ENCODE measurements at regions not wholly inside any gene's neighbourhood (a gene's known extent, or its start where the extent isn't known, plus 50 kb on each side); places are given as distances from the start of the nearest gene placed in this dataset.

GRCh38 chr2:120437604-120438000 is 91.7 kb downstream of the INHBB start:
- no peak overlapping the region for H3K4me3 ChIP-seq (ENCODE audit: low read length in 3 of 3)
- no peaks in the 10 kb centered on the region for H3K36me3 ChIP-seq (ENCODE audit: control insufficient read depth in 2 of 3, insufficient read depth in 3 of 3, low read length in 3 of 3)
- intact Hi-C loops (cut with DNase I), result no loop called here
- H3K9me3 ChIP-seq (ENCODE audit: control insufficient read depth in 2 of 3, insufficient read depth in 1 of 3, low read length in 3 of 3), result no peaks in the 10 kb centered on the region
- H3K4me1 ChIP-seq (ENCODE audit: control insufficient read depth in 2 of 3, insufficient read depth in 2 of 3, low read depth in 1 of 3, low read length in 3 of 3), result peaks cover 0 to 2% (median 0%) of the 10 kb centered on the region in 3 donors
- no peak overlapping the region for H3K27ac ChIP-seq (ENCODE audit: low read depth in 2 of 2, low read length in 2 of 2)
- H3K9ac ChIP-seq (ENCODE audit: low read length in 3 of 3), result no peak overlapping the region
- TF ChIP-seq CTCF (IDR thresholded peaks at IDR 0.05; ENCODE audit: borderline replicate concordance, extremely low read depth, insufficient read depth), result no peak
- FAIRE-seq (no peak), DNase-seq (no peak)
- peaks cover 3% of the 10 kb centered on the region for H3K27me3 ChIP-seq (ENCODE audit: control insufficient read depth, insufficient read depth, low read length)

DNA sequence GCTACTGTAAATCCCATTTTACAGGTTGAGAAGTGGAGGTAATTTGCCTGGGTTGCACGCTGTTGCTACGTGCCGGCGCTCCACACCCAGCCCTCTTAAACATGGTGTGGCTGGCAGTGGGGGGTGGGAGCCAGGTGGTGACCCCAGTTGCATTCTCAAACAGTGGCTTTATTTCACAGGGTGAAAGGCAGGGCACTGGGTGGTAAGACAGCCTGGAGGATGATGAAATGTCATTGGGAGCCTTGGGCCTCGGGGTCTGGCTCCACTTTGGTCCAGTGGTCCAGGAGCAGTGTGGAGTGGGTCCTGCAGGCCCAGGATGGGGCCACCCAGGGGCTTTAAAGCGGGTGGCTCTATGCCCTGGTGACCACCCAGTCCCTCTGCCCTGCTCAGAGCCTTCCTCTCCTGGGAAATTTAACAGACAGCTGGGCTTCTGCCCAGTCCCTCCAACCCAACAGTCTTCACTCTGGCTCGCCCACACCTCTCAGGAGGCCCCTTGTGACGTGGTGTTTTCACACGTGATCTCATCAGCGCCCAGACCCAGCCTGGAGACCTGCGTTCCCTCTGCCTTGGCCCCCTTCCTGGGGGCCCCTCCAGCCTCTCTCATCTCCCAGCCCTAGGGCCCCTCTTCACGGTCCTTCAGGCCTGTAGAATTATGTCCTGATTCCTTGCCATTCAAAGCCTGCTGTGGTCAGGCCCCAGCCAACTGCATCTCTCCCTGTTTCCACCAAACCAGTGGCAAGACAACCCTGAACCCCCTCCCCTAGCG is 92.5 kb downstream of the INHBB start:
- DNase-seq, result no peak
- no peak overlapping the region for H3K27ac ChIP-seq (ENCODE audit: low read depth in 2 of 2, low read length in 2 of 2)
- no peak overlapping the region for H3K4me3 ChIP-seq (ENCODE audit: low read length in 3 of 3)
- no peaks in the 10 kb centered on the region for H3K9me3 ChIP-seq (ENCODE audit: control insufficient read depth in 2 of 3, insufficient read depth in 1 of 3, low read length in 3 of 3)
- no peak overlapping the region for H3K9ac ChIP-seq (ENCODE audit: low read length in 3 of 3)
- no peak for FAIRE-seq
- no peaks in the 10 kb centered on the region for H3K36me3 ChIP-seq (ENCODE audit: control insufficient read depth in 2 of 3, insufficient read depth in 3 of 3, low read length in 3 of 3)
- TF ChIP-seq CTCF (IDR thresholded peaks at IDR 0.05; ENCODE audit: borderline replicate concordance, extremely low read depth, insufficient read depth), result no peak
- intact Hi-C loops (cut with DNase I), result no loop called here
- H3K27me3 ChIP-seq (ENCODE audit: control insufficient read depth, insufficient read depth, low read length), result peaks cover 5% of the 10 kb centered on the region
- peaks cover 0 to 5% (median 0%) of the 10 kb centered on the region in 3 donors for H3K4me1 ChIP-seq (ENCODE audit: control insufficient read depth in 2 of 3, insufficient read depth in 2 of 3, low read depth in 1 of 3, low read length in 3 of 3)

- H3K27ac ChIP-seq (ENCODE audit: low read depth in 2 of 2, low read length in 2 of 2), result no peak overlapping the region
- H3K9ac ChIP-seq (ENCODE audit: low read length in 3 of 3), result no peak overlapping the region
- H3K27me3 ChIP-seq (ENCODE audit: control insufficient read depth, insufficient read depth, low read length), result peaks cover 5% of the 10 kb centered on the region
- no peak overlapping the region for H3K4me3 ChIP-seq (ENCODE audit: low read length in 3 of 3)
- intact Hi-C loops (cut with DNase I), result no loop called here
- H3K4me1 ChIP-seq (ENCODE audit: control insufficient read depth in 2 of 3, insufficient read depth in 2 of 3, low read depth in 1 of 3, low read length in 3 of 3), result peaks cover 0 to 5% (median 0%) of the 10 kb centered on the region in 3 donors
- DNase-seq, result no peak
- no peaks in the 10 kb centered on the region for H3K36me3 ChIP-seq (ENCODE audit: control insufficient read depth in 2 of 3, insufficient read depth in 3 of 3, low read length in 3 of 3)
- TF ChIP-seq CTCF (IDR thresholded peaks at IDR 0.05; ENCODE audit: borderline replicate concordance, extremely low read depth, insufficient read depth), result no peak
- no peak for FAIRE-seq
- H3K9me3 ChIP-seq (ENCODE audit: control insufficient read depth in 2 of 3, insufficient read depth in 1 of 3, low read length in 3 of 3), result no peaks in the 10 kb centered on the region
Measured at GRCh38 chr2:120439067-120439368, 93.1 kb downstream of the INHBB start.

All from kidney (tissue), 13 donors.